KOPT-K1 (cell line): ENCODE measurements at regions not wholly inside any gene's neighbourhood (a gene's known extent, or its start where the extent isn't known, plus 50 kb on each side); places are given as distances from the start of the nearest gene placed in this dataset.

ENCODE experiments used
- H3K27ac ChIP-seq: fragments of 200-600 bp; sonication (generic); 2 replicates; pipeline ENCODE4 v1.5.1; 2016; ENCODE audit warnings: antibody characterized with exemption, mild to moderate bottlenecking, low read depth, low read length; ENCODE audit not compliant: poor library complexity, severe bottlenecking
- H3K36me3 ChIP-seq: fragments of 200-600 bp; sonication (generic); 2 replicates; pipeline ENCODE4 v1.5.1; 2017; ENCODE audit warnings: antibody characterized with exemption, mild to moderate bottlenecking, low read length, moderate library complexity; ENCODE audit not compliant: insufficient read depth
- H3K9me3 ChIP-seq: fragments of 200-600 bp; sonication (generic); 2 replicates; pipeline ENCODE4 v1.5.1; 2017; ENCODE audit warnings: antibody characterized with exemption, low read length, mild to moderate bottlenecking; ENCODE audit not compliant: insufficient read depth, poor library complexity, severe bottlenecking

DNA sequence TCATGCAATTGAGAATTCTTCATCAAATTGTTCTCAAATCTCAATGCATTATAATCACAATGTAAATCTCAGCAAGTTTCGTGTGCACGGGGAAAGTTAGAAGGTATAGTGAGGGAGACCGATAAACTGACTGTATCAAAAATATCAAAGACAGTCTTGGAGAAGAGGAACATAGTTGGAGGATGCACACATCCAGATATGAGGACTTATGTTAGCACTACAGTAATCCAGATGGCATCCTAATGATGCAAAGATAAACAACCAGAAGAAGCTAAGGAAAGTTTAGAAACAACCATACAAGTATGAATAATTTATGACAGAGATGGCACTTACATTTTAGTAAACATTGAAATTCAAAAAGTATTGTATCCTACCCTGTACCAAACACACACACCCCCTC is 760.1 kb downstream of the RPS29 start:
- H3K27ac ChIP-seq: no peak overlapping the region
- H3K9me3 ChIP-seq: no peaks in the 10 kb centered on the region
- H3K36me3 ChIP-seq: no peaks in the 10 kb centered on the region

DNA sequence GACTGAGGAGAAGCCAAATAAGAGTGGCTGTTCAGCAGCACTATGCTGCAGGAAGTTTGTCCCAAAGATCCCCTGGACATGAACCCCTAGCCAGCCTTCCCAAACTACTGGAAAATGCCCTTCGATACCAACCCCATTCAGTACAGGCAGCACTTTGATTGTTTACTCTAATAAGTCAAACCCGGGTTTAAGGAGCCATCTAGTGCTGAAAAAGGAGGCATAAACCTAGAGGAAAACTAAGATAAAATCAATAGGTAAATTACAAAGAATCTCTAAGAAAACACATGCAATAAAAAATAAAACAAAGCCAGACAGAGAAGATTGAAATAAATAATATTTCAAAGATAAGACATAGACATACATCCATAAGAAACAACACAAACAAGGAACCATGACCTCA is 771.6 kb downstream of the RPS29 start:
- no peaks in the 10 kb centered on the region for H3K9me3 ChIP-seq
- H3K36me3 ChIP-seq: no peaks in the 10 kb centered on the region
- no peak overlapping the region for H3K27ac ChIP-seq

- H3K36me3 ChIP-seq: no peaks in the 10 kb centered on the region
- H3K9me3 ChIP-seq: no peaks in the 10 kb centered on the region
- no peak overlapping the region for H3K27ac ChIP-seq
These were observed 780.9 kb downstream of the RPS29 start for GRCh38 chr14:48805315-48805714.

DNA sequence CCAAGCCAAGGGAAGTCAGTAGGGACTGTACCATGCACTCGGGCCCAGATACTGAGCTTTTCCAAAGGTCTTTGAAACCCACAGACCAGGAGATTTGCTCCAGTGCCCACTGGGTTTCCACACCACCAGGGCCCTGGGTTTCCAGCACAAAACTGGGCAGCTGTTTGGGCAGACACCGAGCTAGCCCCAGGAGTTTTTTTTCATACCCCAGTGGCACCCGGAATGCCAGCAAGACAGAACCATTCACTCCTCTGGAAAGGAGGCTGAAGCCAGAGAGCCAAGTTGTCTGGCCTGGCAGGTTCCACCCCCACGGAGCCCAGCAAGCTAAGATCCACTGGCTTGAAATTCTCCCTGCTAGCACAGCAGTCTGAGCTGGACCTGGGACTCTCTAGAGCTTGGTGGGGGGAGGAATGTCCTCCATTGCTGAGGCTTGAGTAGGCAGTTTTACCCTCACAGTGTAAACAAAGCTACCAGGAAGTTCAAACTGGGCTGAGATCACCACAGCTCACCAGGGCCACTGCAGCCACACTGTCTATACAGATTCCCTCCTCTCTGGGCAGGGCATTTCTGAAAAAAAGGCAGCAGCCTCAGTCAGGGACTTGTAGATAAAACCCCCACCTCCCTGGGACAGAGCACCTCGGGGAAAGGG is 793.7 kb downstream of the RPS29 start:
- Histone ChIP-seq H3K36me3 (no peaks in the 10 kb centered on the region), H3K9me3 (no peaks in the 10 kb centered on the region), H3K27ac (no peak overlapping the region)

GRCh38 chr14:48788771-48789170 is 797.4 kb downstream of the RPS29 start:
- Histone ChIP-seq H3K27ac (no peak overlapping the region), H3K9me3 (no peaks in the 10 kb centered on the region), H3K36me3 (no peaks in the 10 kb centered on the region)

- Histone ChIP-seq H3K27ac (no peak overlapping the region), H3K9me3 (no peaks in the 10 kb centered on the region), H3K36me3 (no peaks in the 10 kb centered on the region)
These were observed 799.7 kb downstream of the RPS29 start for GRCh38 chr14:48786498-48786897.

GRCh38 chr14:48771717-48772116 is 814.5 kb downstream of the RPS29 start:
- Histone ChIP-seq H3K9me3 (no peaks in the 10 kb centered on the region), H3K27ac (no peak overlapping the region)

DNA sequence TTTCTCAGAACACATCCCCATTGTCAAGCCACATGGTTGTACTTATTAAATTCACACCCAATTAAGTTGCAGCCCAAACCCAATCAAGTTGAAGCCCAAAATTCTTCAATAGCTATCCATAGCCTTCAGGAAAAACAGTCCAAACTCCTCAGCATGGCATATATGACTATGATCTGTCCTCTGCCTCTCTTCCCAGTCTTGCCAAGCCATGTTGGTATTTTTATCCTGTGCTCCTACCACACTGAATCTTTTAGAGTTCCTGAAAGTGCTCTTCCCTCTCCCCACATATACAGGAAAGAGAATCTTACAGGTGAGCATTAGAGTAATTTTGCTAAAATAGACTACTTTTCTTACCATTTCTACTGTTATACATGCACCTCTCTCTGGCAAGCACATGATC is 834.9 kb downstream of the RPS29 start:
- no peaks in the 10 kb centered on the region for H3K36me3 ChIP-seq
- H3K9me3 ChIP-seq: no peaks in the 10 kb centered on the region
- H3K27ac ChIP-seq: no peak overlapping the region

More at GRCh38 chr14:48771717-48772116, 814.5 kb downstream of the RPS29 start:
- no peaks in the 10 kb centered on the region for H3K36me3 ChIP-seq

DNA sequence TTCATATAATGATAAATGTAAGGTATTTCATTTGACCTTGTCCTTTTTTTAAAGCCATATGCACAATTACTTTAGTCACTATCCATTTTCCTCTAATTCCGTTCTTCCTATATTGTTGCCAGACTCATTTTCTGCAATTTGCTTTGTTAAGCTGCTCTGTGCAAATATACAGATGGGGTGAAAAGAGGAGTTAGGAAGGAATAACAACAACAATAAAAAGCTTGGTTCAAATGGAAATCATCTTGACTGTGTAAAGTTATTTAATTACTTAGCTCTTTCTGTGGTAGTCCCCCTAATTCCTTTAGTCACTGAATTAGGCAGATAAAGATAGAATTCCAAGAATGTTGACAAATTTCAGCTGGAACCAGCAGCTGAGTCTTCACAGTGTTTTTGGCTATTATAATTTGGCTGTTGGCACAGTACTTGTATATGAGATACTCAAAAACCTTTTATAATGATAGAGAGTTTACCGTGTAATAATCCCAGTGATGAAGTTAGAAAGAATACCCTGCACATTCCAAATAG is 838.0 kb downstream of the RPS29 start:
- no peak overlapping the region for H3K27ac ChIP-seq
- no peaks in the 10 kb centered on the region for H3K9me3 ChIP-seq
- H3K36me3 ChIP-seq: no peaks in the 10 kb centered on the region

GRCh38 chr14:48747561-48748089 is 838.6 kb downstream of the RPS29 start:
- Histone ChIP-seq H3K36me3 (no peaks in the 10 kb centered on the region), H3K9me3 (no peaks in the 10 kb centered on the region), H3K27ac (no peak overlapping the region)

- Histone ChIP-seq H3K27ac (no peak overlapping the region), H3K36me3 (no peaks in the 10 kb centered on the region), H3K9me3 (no peaks in the 10 kb centered on the region)
These were observed 842.0 kb downstream of the RPS29 start for GRCh38 chr14:48744202-48744601.

DNA sequence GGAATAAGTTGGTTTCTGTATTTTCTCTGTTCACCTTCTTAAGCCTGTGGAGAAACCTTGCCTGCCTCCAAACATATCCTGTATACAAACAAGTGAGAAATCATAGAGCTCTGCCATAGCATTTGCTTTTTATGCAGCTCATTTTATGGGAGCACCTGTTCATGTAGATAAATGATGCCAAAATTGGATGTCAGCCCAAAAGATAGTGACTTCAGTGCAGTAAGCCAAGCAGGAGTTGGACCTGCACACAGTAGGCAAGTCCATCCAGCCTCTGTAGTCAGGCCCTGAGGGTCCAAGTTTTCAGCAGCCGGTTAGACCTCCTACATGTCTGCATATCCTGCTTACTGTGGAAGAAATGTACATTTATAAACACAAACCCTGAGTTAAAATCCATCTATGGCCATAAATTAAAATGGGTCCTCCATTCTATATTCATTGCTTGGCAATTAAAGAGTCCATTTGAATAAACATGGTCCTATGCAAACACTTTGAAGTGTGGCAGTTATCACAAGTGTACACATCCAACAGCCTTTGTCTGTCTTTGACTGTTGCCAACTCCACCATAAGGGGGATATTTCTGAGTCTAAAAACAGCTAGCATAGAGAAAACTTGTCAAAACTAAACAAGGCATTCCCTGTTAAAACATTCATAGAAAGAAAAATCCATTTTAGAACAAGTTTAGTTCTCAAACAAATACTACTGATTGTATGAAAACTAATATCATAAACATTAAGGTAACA is 847.8 kb downstream of the RPS29 start:
- H3K9me3 ChIP-seq: peaks cover 15% of the 10 kb centered on the region
- H3K27ac ChIP-seq: no peak overlapping the region
- H3K36me3 ChIP-seq: no peaks in the 10 kb centered on the region

- H3K27ac ChIP-seq: no peak overlapping the region
- no peaks in the 10 kb centered on the region for H3K36me3 ChIP-seq
- H3K9me3 ChIP-seq: peaks cover 15% of the 10 kb centered on the region
These were observed 850.6 kb downstream of the RPS29 start for GRCh38 chr14:48735607-48736006.

- H3K9me3 ChIP-seq: peaks cover 15% of the 10 kb centered on the region
- H3K36me3 ChIP-seq: no peaks in the 10 kb centered on the region
- no peak overlapping the region for H3K27ac ChIP-seq
These were observed 854.9 kb downstream of the RPS29 start for GRCh38 chr14:48731260-48731659.

- H3K9me3 ChIP-seq: no peaks in the 10 kb centered on the region
- no peak overlapping the region for H3K27ac ChIP-seq
- H3K36me3 ChIP-seq: no peaks in the 10 kb centered on the region
These were observed 860.0 kb downstream of the RPS29 start for GRCh38 chr14:48726080-48726642.
